ENCODE measurements at regions not wholly inside any gene's neighbourhood (a gene's known extent, or its start where the extent isn't known, plus 50 kb on each side); places are given as distances from the start of the nearest gene placed in this dataset.

DNA sequence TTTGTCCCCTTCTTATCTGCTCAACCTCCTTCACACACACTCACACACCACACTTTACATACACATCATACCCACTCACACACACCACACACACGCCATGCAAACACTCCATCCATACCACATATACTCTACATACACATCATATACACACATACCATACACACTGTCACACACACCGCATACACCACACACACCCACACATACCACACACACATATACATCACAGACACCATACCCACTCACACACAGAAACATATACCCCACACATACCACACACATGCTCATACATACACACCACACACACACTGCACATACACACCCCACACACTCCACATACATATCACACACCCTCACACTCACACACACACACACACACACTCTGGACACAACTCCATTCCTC is 54.3 kb upstream of the ACP3 start:
- no peak for DNase-seq (ENCODE audit: low read depth)

DNA sequence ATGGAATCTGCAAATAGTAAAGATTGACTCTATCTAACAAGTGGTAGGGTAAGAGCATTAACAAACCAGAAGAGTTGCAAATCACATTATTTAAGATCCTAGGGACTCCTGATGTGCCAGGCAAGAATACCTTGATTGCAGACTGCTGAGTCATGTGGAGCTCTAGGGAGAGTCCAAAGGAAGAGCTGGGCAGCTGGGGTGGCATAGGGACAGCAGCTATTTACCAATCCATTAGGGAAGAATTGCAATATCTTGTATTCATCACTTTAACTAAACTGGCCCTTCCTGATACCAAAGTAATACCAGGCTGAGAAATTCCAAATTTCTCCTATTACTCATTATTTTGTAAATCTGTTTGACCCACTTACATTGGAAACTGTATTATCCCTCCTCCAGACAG is 52.2 kb upstream of the ACP3 start:
- no peak for DNase-seq (ENCODE audit: low read depth)
- H3K4me3 ChIP-seq (replicated peaks; ENCODE audit: low read depth, low read length), result no peak overlapping the region
- TF ChIP-seq, protein P1, sequence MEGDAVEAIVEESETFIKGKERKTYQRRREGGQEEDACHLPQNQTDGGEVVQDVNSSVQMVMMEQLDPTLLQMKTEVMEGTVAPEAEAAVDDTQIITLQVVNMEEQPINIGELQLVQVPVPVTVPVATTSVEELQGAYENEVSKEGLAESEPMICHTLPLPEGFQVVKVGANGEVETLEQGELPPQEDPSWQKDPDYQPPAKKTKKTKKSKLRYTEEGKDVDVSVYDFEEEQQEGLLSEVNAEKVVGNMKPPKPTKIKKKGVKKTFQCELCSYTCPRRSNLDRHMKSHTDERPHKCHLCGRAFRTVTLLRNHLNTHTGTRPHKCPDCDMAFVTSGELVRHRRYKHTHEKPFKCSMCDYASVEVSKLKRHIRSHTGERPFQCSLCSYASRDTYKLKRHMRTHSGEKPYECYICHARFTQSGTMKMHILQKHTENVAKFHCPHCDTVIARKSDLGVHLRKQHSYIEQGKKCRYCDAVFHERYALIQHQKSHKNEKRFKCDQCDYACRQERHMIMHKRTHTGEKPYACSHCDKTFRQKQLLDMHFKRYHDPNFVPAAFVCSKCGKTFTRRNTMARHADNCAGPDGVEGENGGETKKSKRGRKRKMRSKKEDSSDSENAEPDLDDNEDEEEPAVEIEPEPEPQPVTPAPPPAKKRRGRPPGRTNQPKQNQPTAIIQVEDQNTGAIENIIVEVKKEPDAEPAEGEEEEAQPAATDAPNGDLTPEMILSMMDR (IDR thresholded peaks at IDR 0.05; ENCODE audit: low read length, missing control alignments), result no peak

More for the DNA sequence above, 54.3 kb upstream of the ACP3 start:
- TF ChIP-seq, protein P1 (IDR thresholded peaks at IDR 0.05; ENCODE audit: low read length, missing control alignments), result no peak
- no peak overlapping the region for H3K4me3 ChIP-seq (replicated peaks; ENCODE audit: low read depth, low read length)

DNA sequence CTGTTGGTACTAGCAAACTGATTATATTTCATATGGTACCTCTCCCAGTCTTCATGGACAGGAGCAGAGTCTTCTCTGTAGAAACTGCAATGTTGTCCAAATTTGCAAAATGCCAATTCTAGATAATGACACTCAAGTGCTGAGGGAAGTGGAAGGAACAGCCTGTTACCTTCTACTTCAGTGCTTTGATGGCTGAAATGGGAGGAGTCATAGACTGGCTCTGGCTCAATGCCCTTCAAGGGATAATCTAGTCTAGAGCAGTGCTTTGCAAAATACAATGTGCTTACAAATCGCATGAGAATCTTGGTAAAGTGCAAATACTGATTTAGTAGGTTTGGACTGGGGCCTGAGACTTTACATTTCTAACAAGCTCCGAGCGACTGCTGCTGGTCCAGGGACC is 51.7 kb upstream of the ACP3 start:
- no peak for DNase-seq (ENCODE audit: low read depth)
- H3K4me3 ChIP-seq (replicated peaks; ENCODE audit: low read depth, low read length), result no peak overlapping the region
- TF ChIP-seq, protein P1 (IDR thresholded peaks at IDR 0.05; ENCODE audit: low read length, missing control alignments), result no peak

DNA sequence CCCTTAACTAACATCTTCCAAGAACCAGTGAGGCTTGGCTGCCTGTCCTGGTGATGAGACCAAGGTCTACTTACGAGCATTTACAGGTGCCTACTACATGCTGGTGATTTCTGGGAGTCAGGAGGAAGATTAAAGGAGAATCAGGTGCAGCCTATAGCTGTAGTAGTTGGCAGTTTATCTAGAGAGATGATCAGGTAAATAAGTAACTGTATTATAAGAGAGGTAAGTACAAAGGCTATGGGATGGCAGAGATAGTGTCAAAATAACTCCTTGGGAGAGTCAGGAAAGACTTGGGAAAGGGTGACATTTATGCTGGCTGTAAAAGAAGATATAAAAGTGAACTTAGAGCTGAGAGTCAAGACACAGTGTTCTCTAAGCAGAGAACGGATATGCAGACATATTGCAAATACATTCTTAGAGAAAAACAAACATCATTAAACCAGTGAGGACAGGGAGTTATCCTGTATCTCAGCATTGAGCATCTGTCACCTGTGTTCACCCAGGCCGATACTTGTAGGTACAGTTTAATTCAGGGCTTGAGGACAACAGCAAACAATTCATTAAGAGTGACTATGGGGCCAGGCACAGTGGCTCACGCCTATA is 49.7 kb upstream of the ACP3 start:
- TF ChIP-seq, protein P1 (IDR thresholded peaks at IDR 0.05; ENCODE audit: low read length, missing control alignments), result no peak
- no peak for DNase-seq (ENCODE audit: low read depth)
- no peak overlapping the region for H3K4me3 ChIP-seq (replicated peaks; ENCODE audit: low read depth, low read length)
